GM19438 (cell line): ENCODE measurements at regions not wholly inside any gene's neighbourhood (a gene's known extent, or its start where the extent isn't known, plus 50 kb on each side); places are given as distances from the start of the nearest gene placed in this dataset.
"Not testable (repeated sequence)": the region's sequence is repeated elsewhere in the genome, so short reads cannot be mapped to it uniquely, and the experiment has no call there.

ENCODE experiments used
- ATAC-seq: cut with Tn5 transposase; IDR thresholded peaks from one replicate; pipeline ENCODE4 v1.9.1; 2021; ENCODE audit warnings: low read depth; ENCODE audit not compliant: unreplicated experiment

DNA sequence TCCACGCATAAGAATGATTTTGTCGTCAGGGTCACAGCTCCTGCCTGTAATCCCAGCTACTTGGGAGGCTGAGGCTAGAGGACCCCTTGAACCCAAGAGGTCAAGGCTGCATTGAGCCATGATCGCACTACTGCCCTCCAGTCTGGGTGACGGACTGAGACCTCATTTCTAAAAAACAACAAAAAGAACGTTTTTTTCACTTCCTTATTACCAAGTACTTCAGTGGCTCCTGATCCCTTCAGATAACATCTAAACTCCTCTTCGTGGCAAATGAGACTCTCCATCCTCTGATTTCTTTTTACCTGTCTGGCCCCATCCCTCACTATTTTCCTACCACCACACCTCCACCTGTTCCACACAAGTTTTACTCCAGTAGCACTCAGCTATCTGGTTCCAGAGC, 105.4 kb upstream of the TLK1 start:
- ATAC-seq: no peak

- not testable (repeated sequence) for ATAC-seq
These were observed 100.8 kb upstream of the TLK1 start for GRCh38 chr2:171261529-171261928.

GRCh38 chr2:171260471-171261424, 100.1 kb upstream of the TLK1 start:
- ATAC-seq: no peak

DNA sequence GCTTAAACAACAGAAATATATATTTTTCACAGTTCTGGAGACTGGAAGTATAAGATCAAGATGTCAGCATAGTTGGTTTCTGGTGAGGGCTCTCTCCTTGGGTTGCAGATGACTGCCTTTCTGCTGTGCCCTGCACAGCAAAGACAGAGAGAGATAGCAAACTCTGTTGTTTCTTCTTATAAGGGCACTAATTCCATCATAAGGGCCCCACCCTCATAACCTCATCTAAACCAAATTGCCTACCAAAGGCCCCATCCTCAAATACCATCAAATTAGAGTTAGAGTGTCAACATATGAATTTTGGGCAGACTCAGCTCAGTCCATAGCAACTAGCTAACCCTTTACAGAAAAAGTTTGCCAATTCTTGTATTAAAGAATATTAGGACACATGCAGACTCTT, 94.0 kb upstream of the TLK1 start:
- ATAC-seq: no peak

GRCh38 chr2:171253900-171254650, 93.4 kb upstream of the TLK1 start:
- no peak for ATAC-seq

- ATAC-seq: no peak
These were observed 92.6 kb upstream of the TLK1 start for GRCh38 chr2:171253279-171253678.

DNA sequence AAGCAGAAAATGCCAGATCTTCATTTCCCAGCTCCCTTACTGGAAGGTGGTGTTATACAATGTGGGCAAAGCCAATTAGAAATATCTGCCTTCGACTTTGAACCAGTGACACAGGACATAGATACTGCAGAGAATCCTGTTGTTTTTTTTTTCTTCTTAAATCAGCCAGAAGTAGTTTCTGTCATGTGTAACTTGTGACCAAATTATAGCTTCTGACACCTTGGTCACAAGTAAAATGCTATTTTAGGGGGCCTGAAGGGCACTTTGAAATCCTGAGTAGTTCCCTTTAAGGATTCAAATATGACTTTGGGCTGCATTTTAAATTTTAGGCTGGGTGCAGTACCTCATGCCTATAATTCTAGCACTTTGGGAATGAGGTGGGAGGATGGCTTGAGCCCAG, 89.0 kb upstream of the TLK1 start:
- ATAC-seq: no peak

DNA sequence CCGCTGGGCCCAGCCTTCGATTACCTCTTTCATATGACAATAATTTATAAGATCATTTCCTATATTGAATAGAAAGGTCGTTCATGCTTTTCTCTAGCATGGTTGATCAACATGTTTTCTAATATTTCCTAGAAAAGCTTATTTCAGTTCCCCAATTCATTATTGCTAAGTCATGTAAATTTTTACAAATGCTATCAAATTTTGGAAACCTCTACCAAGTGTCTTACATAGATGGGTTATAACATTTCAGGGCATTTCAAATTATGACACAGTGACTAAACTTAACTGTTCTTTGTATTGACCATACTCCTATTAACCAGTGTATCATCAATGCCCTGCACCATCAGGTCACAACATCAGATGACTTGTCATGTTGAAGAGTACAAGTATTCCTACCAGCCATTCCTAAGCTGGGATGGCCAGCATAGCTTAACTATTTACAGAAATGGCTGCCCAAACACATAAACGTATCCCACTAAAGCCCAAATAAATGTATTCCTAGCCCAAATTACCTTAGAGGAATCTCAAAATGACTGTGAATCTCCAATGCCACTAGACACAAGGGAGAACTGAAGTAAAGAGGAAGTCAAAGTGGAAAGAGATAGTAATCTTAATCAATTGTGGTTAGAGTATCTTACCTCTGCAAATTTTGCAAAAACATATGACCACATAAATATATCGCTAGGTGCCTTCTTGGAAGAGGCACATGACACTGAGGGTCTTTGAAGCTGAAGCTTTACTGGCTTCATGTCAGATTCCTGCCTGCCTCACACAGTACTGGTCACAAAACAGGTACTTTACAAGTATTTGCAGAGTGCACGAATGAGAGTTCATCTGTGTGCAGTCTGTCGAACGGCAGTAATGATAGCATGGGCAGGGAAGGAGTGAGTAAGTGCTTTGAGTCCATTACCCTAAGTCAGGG, 87.3 kb upstream of the TLK1 start:
- ATAC-seq: no peak

GRCh38 chr2:171244970-171245782, 84.5 kb upstream of the TLK1 start:
- no peak for ATAC-seq

DNA sequence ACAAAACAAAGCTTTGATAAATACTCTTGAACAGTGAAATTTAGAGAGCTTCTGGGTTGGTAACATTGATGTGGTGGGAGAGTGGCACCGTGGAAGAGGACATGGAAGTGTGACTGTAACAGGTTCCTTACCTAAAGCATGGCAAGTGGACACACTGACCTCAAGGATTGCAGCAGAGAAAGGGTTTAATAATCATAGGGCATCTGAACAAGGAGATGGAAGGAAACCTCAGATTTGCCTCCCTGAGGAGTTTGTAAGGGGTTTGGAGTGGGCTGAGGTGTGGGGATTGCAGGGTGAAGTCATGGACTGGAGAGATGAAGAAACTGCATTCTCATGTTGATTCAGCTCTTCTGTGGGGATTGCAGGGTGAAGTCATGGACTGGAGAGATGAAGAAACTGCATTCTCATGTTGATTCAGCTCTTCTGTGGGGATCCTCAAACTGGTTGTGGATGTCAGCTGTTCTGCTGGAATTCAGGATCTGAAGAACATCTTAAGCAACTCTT, 83.8 kb upstream of the TLK1 start:
- no peak for ATAC-seq

- ATAC-seq: no peak
These were observed 81.1 kb upstream of the TLK1 start for GRCh38 chr2:171241771-171242170.

GRCh38 chr2:171238946-171239345, 78.3 kb upstream of the TLK1 start:
- no peak for ATAC-seq

GRCh38 chr2:171237751-171238505, 77.2 kb upstream of the TLK1 start:
- no peak for ATAC-seq

DNA sequence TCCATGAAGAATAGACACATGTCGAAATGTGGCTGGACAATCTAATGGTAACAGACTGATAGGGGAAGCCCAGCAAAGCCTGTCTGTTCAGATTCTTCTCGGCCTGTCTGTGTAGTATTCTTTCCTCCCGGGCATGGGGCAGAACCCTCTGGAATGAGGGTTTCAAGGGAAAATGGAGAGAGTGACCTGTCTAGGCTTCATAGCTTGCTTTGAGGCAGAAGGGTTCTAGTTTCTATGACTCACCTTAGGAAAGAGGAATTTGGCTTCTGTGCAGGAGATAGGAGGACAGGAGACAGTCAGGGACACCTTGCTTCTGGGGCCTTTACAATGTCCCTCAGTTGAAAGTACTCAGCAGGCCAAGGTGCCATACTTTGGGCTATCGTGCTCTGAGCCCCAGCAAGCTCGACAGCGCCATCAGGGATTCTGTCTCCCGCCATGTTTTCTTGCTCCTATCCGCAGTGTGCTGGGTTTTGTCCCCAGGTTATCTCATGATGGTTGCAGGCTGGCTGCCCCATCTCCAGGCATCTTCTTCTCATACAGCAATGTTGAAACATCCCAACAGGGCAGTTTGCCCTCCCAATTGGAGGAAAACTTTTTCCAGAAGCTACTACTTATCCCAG, 74.7 kb upstream of the TLK1 start:
- no peak for ATAC-seq

DNA sequence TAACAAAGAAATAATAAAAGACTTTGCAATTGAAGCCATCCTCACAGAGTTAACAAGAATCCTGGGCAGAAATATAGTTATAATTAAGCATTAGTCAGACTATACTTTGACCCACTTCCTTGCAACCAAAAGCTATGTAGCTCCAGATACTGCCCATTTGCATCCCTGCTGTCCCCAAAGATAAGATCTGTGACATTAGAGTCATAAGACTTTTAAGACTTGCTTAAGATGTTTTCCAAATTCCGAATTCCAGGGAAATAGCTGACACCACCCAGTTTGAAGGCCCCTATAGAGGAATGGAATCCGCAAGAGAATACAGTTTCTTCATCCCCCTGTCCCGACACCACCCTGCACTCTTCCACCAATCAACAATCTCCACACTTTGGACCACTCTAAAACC, 69.5 kb upstream of the TLK1 start:
- ATAC-seq: no peak

DNA sequence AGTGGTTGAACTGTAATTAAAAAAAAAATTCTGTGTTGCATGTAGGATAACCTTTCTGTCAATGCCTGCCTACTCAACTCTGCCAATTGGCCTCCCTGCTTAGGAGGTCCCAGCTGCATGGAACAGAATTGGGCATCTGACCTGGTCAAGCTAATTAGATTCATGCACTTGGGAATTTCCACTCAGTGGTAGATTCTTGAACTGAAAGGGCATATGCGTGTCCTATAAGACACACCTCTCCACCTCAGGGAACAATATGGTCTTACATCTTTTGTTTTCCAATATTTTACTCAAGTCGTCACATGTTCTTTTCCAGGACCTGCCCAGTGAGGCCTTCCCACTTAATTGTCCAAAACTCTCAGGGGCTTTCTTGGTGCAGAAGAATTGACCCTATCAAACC, 68.1 kb upstream of the TLK1 start:
- ATAC-seq: no peak

DNA sequence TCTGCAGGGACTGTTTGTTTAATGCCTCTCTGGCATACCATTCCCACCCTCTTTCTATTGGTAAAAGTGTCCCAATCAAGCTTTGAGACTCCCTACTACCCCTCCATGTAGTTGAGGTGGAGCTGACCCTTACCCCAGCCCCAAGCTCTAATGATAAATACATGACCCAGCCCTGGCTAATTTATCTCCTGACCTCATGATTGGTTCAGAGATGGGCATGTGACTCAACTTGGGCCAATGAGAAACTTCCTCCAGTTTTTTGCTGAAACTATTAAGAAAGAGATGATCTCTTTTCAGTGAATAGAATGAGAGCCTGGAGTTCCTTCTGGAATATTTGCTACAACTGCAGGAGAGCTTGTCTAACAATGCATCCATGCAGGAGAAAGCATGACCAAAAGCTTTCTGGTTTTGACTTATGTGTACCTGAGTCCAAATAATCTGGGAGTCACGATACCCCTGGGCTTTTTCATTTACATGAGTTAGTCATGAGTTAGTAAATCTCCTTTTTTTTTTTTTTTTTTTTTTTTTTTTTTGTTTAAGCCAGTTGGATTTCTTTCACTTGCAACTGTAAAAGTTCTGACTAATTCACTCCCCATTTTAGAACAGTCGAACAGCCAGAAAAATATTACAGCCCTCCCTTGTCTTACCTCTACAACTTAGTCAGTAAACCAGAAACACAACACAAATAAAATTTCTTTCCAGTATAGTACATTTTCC, 66.5 kb upstream of the TLK1 start:
- no peak for ATAC-seq

DNA sequence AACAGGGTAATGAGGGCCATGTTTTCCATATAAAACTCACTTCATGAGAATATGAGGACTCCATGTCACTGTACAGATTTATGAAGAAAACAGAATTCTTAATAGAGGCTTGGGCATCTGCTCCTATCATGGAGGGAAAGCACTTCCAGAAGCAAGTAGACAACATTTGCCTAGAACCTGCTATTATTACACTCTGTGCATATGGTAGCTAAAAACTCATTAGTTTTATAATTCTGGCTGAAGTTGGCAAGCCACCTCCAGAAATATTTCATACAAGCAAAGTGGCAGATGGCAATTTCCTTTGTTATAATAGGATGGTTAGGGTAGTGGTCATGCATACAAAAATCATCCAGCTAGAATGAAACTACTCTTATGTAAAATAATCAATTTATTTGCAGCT, 65.8 kb upstream of the TLK1 start:
- ATAC-seq: no peak
